ENCODE measurements at regions not wholly inside any gene's neighbourhood (a gene's known extent, or its start where the extent isn't known, plus 50 kb on each side); places are given as distances from the start of the nearest gene placed in this dataset.

DNA sequence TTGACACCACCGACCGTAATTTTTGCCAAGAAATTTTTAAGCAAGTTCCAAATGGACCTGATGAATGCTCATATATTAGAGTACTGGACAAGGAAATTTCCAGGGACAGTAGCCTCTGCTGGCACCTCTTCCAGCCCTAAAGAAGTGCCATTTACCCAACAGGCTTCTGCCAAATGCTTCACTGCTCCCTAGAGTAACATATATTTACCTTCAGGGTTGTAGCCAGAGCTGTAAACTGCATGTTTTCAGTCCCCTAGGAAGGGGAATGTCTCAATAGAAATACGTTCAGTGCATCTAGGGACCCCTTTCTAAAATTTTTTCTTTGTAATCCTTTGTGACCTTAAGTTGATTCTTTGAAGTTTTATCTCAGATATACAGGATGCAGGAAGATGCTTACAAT is 143.1 kb upstream of the SMAD1 start:
- TF ChIP-seq ESRRA (IDR thresholded peaks at IDR 0.05; ENCODE audit: low read length): no peak
- no peak for TF ChIP-seq CTCF (IDR thresholded peaks at IDR 0.05 in 2 of 3, conservative IDR thresholded peaks at IDR 0.05 in 1 of 3; ENCODE audit: control insufficient read depth in 2 of 3, extremely low read depth in 1 of 3, insufficient read depth in 1 of 3, low read depth in 3 of 3, low read length in 3 of 3)

All from GM12878 (cell line).